Epithelial cell of esophagus (primary cell): ENCODE measurements at regions not wholly inside any gene's neighbourhood (a gene's known extent, or its start where the extent isn't known, plus 50 kb on each side); places are given as distances from the start of the nearest gene placed in this dataset.

Experiments
- DNase-seq: peaks from one replicate; pipeline ENCODE4 v3.0.0; 2010; ENCODE audit warnings: low read depth
- H3K4me3 ChIP-seq: 2 replicates; pipeline ENCODE4 v1.5.1; 2011; ENCODE audit warnings: mild to moderate bottlenecking, low read length, control low read depth
- TF ChIP-seq, protein P1 (sequence below): IDR thresholded peaks from 2 replicates; pipeline ENCODE4 v1.5.1; 2011; ENCODE audit warnings: low read depth, mild to moderate bottlenecking, low read length, control low read depth, inconsistent platforms; ENCODE audit not compliant: insufficient read depth; ENCODE audit errors: missing control alignments

DNA sequence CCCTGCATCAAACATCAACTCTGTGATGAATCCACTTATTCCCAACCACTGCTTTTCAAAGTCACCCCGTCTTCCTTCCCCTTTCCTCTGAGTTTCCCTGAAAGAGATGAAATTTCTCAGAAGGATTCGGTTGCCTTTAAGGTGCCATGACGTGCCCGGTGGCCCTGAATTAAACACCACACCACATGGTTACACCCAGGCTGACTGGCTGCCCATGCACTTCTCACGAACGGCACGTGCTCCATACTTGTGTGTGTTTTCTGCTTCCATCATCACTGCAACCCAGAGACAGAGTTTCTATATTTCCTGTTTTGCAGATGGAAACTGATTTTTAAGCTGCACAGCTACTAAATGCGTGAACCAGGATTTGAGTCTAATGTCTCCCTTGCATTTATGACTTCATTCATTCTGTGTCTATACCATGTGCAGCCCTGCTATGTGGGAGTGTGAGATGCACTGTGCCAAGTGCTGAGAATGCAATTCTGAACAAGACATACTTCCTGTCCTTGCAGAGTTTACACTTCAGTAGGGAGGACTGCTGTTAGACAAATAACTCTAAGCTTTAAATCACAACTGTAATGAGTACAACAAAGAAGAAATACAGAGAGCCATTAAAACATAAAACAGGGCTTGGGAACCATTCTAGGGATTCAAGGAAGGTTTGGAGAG is 162.9 kb downstream of the NXNL2 start:
- H3K4me3 ChIP-seq, result no peak overlapping the region
- TF ChIP-seq, protein P1, sequence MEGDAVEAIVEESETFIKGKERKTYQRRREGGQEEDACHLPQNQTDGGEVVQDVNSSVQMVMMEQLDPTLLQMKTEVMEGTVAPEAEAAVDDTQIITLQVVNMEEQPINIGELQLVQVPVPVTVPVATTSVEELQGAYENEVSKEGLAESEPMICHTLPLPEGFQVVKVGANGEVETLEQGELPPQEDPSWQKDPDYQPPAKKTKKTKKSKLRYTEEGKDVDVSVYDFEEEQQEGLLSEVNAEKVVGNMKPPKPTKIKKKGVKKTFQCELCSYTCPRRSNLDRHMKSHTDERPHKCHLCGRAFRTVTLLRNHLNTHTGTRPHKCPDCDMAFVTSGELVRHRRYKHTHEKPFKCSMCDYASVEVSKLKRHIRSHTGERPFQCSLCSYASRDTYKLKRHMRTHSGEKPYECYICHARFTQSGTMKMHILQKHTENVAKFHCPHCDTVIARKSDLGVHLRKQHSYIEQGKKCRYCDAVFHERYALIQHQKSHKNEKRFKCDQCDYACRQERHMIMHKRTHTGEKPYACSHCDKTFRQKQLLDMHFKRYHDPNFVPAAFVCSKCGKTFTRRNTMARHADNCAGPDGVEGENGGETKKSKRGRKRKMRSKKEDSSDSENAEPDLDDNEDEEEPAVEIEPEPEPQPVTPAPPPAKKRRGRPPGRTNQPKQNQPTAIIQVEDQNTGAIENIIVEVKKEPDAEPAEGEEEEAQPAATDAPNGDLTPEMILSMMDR, result no peak
- DNase-seq, result no peak

DNA sequence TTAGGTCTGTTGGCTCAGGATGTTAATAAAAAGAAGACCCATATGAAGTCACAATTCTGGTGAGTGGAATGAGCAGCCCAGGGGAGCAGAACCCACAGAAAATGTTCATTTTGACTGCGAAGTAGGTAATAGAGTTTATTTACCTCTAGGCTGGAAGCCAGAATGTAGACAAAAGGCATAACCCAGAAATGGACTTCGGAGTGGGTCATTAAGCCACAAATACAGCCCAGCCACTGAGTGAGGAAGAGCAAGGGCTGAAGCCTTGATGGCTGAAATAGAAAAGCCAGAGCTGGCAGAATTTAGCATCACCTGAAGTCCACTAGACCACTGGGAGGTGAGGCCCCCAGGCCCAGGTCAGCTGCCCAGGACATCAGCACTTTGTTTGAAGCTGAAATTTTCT is 168.0 kb downstream of the NXNL2 start:
- TF ChIP-seq, protein P1, result no peak

DNA sequence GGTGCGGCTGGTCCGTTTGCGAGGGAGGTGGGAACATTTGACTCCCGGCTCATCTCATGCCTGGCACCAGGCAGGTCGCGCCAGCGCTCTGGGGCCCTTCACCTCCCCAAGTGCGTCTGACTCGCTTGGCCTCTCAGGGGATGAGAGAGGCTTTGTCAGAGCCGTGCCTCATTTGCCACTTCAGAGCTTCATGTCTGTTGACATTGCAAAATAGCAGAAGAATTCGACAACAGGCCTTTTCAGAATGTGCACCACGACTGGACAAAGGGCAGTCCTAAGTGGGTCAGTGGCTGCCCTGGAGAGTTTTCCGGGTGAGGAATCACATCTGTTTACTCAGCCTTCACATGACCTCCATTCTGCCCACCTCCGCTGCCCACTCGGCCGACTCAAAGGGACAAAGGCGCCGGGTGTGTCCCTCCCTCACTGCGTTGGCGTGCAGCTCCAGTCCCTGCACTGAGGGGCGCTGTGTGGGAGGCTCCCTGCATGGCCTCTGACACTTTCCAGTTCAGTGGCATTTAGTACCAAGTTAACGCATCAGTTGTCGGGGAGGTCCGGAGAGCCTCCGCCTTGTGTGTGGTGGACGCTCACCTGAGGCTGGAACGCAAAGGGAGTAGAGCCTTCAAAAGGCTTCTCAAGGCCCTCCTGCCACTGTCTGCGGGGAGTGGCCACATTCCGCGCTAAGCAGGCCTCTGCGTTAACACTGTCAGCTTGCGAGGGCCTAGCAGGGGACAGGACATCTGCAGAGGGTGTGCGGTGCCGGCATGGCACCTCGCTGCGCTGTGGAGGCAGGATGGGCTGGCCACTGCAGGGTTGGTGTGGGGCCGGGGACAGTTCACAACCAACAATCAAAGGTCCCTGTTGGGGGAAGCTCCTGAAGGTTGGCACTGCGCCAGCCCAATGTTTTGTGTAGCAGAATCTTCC is 171.5 kb downstream of the NXNL2 start:
- TF ChIP-seq, protein P1, result no peak
- no peak overlapping the region for H3K4me3 ChIP-seq
- DNase-seq, result peak; percentile 14

More for the DNA sequence above, 168.0 kb downstream of the NXNL2 start:
- no peak overlapping the region for H3K4me3 ChIP-seq
- no peak for DNase-seq

DNA sequence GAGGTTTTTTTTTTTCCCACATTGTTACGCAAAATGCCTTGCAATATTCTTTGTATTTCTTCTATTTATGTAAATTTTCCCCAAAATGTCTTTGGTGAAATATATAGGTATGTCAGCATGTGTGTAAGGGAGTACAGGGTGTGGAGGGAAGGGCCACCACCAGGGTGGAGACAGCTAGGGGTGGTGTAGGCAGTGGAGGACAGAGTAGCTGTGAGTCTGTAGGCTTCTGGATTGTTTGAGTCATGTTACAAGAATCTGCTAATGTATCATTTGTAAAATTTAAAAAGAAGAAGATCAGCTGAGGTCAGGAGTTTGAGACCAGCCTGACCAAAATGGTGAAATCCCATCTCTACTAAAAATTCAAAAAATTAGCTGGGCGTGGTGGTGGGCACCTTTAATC is 175.5 kb downstream of the NXNL2 start:
- TF ChIP-seq, protein P1, result no peak
- H3K4me3 ChIP-seq, result no peak overlapping the region
- DNase-seq, result peak; percentile 5

DNA sequence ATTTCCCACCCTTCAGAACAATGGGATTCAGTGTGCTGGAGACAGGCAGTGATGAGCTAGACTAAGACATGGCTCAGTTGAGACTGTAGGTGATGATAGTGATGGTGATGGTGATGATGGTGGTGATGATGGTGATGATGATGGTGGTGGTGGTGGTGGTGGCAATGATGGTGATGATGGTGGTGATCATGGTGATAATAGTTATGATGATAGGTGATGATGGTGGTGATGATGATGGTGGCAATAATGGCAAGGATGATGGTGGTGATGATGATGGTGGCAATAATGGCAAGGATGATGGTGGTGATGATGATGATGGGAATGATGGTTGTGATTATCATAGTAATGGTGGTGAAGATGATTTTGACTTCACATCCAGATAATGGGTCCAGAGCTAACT is 176.7 kb downstream of the NXNL2 start:
- no peak for DNase-seq
- TF ChIP-seq, protein P1, result no peak
- H3K4me3 ChIP-seq, result no peak overlapping the region

DNA sequence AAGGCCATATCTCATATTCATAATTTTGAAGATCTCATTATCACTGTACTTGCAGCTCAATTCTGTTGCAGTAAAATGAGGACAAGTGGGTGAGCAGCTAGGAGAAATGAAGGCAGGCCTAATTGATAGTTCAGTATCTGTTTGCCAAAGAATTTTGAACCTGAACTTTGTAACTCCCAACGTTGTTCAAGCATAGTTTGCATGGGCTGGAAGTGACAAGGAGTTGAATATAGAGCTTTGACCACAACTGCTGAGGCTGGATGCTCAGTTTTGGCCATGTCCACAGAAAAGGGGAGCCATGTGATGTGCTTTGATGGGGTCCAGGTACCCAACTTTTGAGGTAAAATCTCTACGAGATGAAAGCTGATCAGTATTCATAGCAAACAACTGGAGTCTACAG is 177.5 kb downstream of the NXNL2 start:
- TF ChIP-seq, protein P1, result no peak
- H3K4me3 ChIP-seq, result no peak overlapping the region
- no peak for DNase-seq
